CD14-positive monocyte (primary cell): ENCODE measurements at regions not wholly inside any gene's neighbourhood (a gene's known extent, or its start where the extent isn't known, plus 50 kb on each side); places are given as distances from the start of the nearest gene placed in this dataset.

Experiments
- DNase-seq, 3 donors: peaks; one replicate each; pipeline ENCODE4 v3.0.0-alpha.2; 2011 to 2022
- H2AFZ ChIP-seq: 2 replicates; pipeline ENCODE4 v1.6.0; 2012; ENCODE audit warnings: mild to moderate bottlenecking, low read depth, low read length, inconsistent platforms; ENCODE audit not compliant: insufficient read depth, poor library complexity, severe bottlenecking
- H3K27ac ChIP-seq, 2 donors: 1 replicate in 1 of 2; 2 replicates in 1 of 2; pipeline ENCODE4 v1.5.1; 2012 to 2013; ENCODE audit warnings: low read length in 2 of 2, control low read depth in 1 of 2, inconsistent platforms in 1 of 2, low read depth in 1 of 2, mild to moderate bottlenecking in 1 of 2
- H3K27me3 ChIP-seq, 2 donors: one replicate each; pipeline versions ENCODE4 v1.6.0 to v1.6.1; 2011 to 2013; ENCODE audit warnings: low read length in 2 of 2; ENCODE audit not compliant: control insufficient read depth in 2 of 2, insufficient read depth in 2 of 2
- H3K36me3 ChIP-seq, 2 donors: replicated peaks in 1 of 2; 1 replicate in 1 of 2; 2 replicates in 1 of 2; pipeline versions ENCODE4 v1.5.1 to v1.6.1; 2012 to 2013; ENCODE audit warnings: low read length in 2 of 2, control low read depth in 1 of 2, inconsistent platforms in 1 of 2, mild to moderate bottlenecking in 1 of 2; ENCODE audit not compliant: insufficient read depth in 2 of 2, control insufficient read depth in 1 of 2
- H3K4me1 ChIP-seq, 2 donors: 1 replicate in 1 of 2; 2 replicates in 1 of 2; pipeline versions ENCODE4 v1.5.1 to v1.6.1; 2012 to 2013; ENCODE audit warnings: low read length in 2 of 2, control low read depth in 1 of 2, inconsistent platforms in 1 of 2, mild to moderate bottlenecking in 1 of 2, moderate library complexity in 1 of 2; ENCODE audit not compliant: insufficient read depth in 2 of 2, control insufficient read depth in 1 of 2
- H3K4me2 ChIP-seq: replicated peaks from 2 replicates; pipeline ENCODE3; 2012; ENCODE audit warnings: low read length, moderate library complexity, mild to moderate bottlenecking; ENCODE audit not compliant: poor library complexity, severe bottlenecking; ENCODE audit errors: extremely low read depth
- H3K4me3 ChIP-seq, 3 experiments: fragments of 200-600 bp in 1 of 3; sonication (generic) in 1 of 3; replicated peaks in 1 of 3; 1 replicate in 2 of 3; 2 replicates in 1 of 3; pipeline ENCODE4 v1.5.1; 2011 to 2013; ENCODE audit warnings: low read length in 3 of 3, mild to moderate bottlenecking in 3 of 3, control low read depth in 2 of 3, low read depth in 2 of 3, inconsistent platforms in 1 of 3, moderate library complexity in 1 of 3
- H3K79me2 ChIP-seq: 2 replicates; pipeline ENCODE4 v1.6.0; 2012; ENCODE audit warnings: mild to moderate bottlenecking, control low read depth, inconsistent platforms, low read length, moderate library complexity; ENCODE audit not compliant: insufficient read depth
- H3K9ac ChIP-seq: 2 replicates; pipeline ENCODE4 v1.6.0; 2017; ENCODE audit warnings: low read length, mild to moderate bottlenecking; ENCODE audit not compliant: insufficient read depth, poor library complexity, severe bottlenecking
- H3K9me3 ChIP-seq, 2 donors: replicated peaks in 1 of 2; 1 replicate in 1 of 2; 2 replicates in 1 of 2; pipeline versions ENCODE4 v1.5.1 to v1.6.1; 2012 to 2013; ENCODE audit warnings: low read length in 2 of 2, control low read depth in 1 of 2; ENCODE audit not compliant: control insufficient read depth in 1 of 2, insufficient read depth in 1 of 2
- H4K20me1 ChIP-seq: 2 replicates; pipeline ENCODE4 v1.6.0; 2012; ENCODE audit warnings: mild to moderate bottlenecking, low read length, control low read depth, moderate library complexity; ENCODE audit not compliant: insufficient read depth
- H3K27ac Mint-ChIP-seq, 7 donors: one replicate each; pipeline ENCODE4 v1.8.0; 2020; ENCODE audit warnings: mild to moderate bottlenecking in 7 of 7, mixed read lengths in 7 of 7, moderate library complexity in 6 of 7, inconsistent platforms in 2 of 7
- H3K27me3 Mint-ChIP-seq, 3 donors: one replicate each; pipeline ENCODE4 v1.8.0; 2021 to 2022; ENCODE audit warnings: low read depth in 3 of 3, mild to moderate bottlenecking in 3 of 3, mixed read lengths in 3 of 3, moderate library complexity in 3 of 3, inconsistent platforms in 1 of 3
- H3K36me3 Mint-ChIP-seq, 2 donors: one replicate each; pipeline ENCODE4 v1.8.0; 2020; ENCODE audit warnings: mixed read lengths in 2 of 2, inconsistent platforms in 1 of 2, mild to moderate bottlenecking in 1 of 2
- H3K4me1 Mint-ChIP-seq: one replicate; pipeline ENCODE4 v1.8.0; 2020; ENCODE audit warnings: mild to moderate bottlenecking, mixed read lengths
- H3K4me3 Mint-ChIP-seq, 2 donors: one replicate each; pipeline ENCODE4 v1.8.0; 2020; ENCODE audit warnings: mild to moderate bottlenecking in 2 of 2, mixed read lengths in 2 of 2, moderate library complexity in 1 of 2
- H3K9me3 Mint-ChIP-seq, 7 donors: one replicate each; pipeline ENCODE4 v1.8.0; 2020 to 2022; ENCODE audit warnings: mixed read lengths in 7 of 7, mild to moderate bottlenecking in 6 of 7, moderate library complexity in 6 of 7, inconsistent platforms in 2 of 7
- CTCF ChIP-seq: fragments of 200-600 bp; IDR thresholded peaks from one replicate; pipeline ENCODE4 v1.8.0; 2022; ENCODE audit warnings: antibody characterized with exemption, mild to moderate bottlenecking
- WGBS: methylation state at CpG from one replicate; pipeline ENCODE4 v1.1.5; 2013; ENCODE audit warnings: missing lambda C conversion rate; ENCODE audit not compliant: insufficient coverage; 5-methylcytosine and 5-hydroxymethylcytosine counted together
- intact Hi-C, 2 donors: fragments of 100-400 bp; cut with micrococcal nuclease; formaldehyde crosslinking; loops; one replicate each; pipeline versions ENCODE4 v1.15.0 to v1.15.1; 2023

- no peaks in the 10 kb centered on the region for H3K4me1 Mint-ChIP-seq
- no peak overlapping the region for H3K4me3 ChIP-seq
- H3K9me3 Mint-ChIP-seq, result peaks cover 0 to 1% (median 0%) of the 10 kb centered on the region in 7 donors
- no peak for DNase-seq
- H3K27ac ChIP-seq, result no peak overlapping the region
- no peak overlapping the region for H3K4me3 Mint-ChIP-seq
- H3K4me2 ChIP-seq, result no peak overlapping the region
- H3K36me3 ChIP-seq, result no peaks in the 10 kb centered on the region
- no peak overlapping the region for H3K27ac Mint-ChIP-seq
- H3K27me3 ChIP-seq, result no peaks in the 10 kb centered on the region
- H2AFZ ChIP-seq, result no peak overlapping the region
- intact Hi-C loops, result no loop called here
- TF ChIP-seq CTCF, result no peak
- H4K20me1 ChIP-seq, result no peaks in the 10 kb centered on the region
- WGBS, result 100% methylated on average over 2 of the region's 3 CpGs
- H3K9me3 ChIP-seq, result no peaks in the 10 kb centered on the region
- peaks cover 0 to 3% (median 0%) of the 10 kb centered on the region in 3 donors for H3K27me3 Mint-ChIP-seq
- no peaks in the 10 kb centered on the region for H3K36me3 Mint-ChIP-seq
- H3K9ac ChIP-seq, result no peak overlapping the region
- H3K79me2 ChIP-seq, result no peaks in the 10 kb centered on the region
- H3K4me1 ChIP-seq, result no peaks in the 10 kb centered on the region
Observed at GRCh38 chr15:62421289-62421688, 256.2 kb upstream of the C2CD4B start.

GRCh38 chr15:62426387-62426956, 261.4 kb upstream of the C2CD4B start:
- TF ChIP-seq CTCF, result no peak
- Histone ChIP-seq H3K9ac (no peak overlapping the region), H3K4me2 (no peak overlapping the region), H3K36me3 (no peaks in the 10 kb centered on the region), H4K20me1 (no peaks in the 10 kb centered on the region), H3K27me3 (no peaks in the 10 kb centered on the region), H3K9me3 (no peaks in the 10 kb centered on the region), H3K27ac (no peak overlapping the region), H3K4me1 (no peaks in the 10 kb centered on the region), H3K4me3 (no peak overlapping the region), H2AFZ (no peak overlapping the region), H3K79me2 (no peaks in the 10 kb centered on the region)
- intact Hi-C loops, result no loop called here
- no peak overlapping the region for H3K27ac Mint-ChIP-seq
- no peaks in the 10 kb centered on the region for H3K4me1 Mint-ChIP-seq
- WGBS, result 92% methylated on average over 3 of the region's 4 CpGs
- no peak overlapping the region for H3K4me3 Mint-ChIP-seq
- H3K9me3 Mint-ChIP-seq, result no peaks in the 10 kb centered on the region
- no peak for DNase-seq
- H3K36me3 Mint-ChIP-seq, result no peaks in the 10 kb centered on the region
- no peaks in the 10 kb centered on the region for H3K27me3 Mint-ChIP-seq
